ENCODE measurements at regions not wholly inside any gene's neighbourhood (a gene's known extent, or its start where the extent isn't known, plus 50 kb on each side); places are given as distances from the start of the nearest gene placed in this dataset.

DNA sequence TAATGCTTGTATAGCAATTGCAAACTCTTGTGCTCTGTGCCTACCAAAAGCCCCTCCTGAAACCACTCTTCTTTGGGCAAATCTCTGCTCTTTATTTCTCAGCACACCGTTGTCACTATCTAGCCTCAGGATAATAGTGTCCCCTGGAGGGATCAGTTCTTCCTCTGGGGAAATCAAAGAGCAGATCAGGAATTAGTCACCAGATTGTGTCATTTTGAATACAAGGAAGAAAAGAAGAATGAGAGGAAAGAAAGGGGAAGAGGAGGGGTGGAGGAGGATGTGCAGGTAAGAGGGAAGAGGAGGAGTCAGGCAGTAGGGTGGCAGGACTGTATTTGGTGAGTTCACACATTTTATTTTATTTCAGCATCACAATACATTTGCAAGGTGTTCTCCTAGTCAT, 256.4 kb downstream of the GRIN2B start:
- DNase-seq (no peak), ATAC-seq (no peak)
- Histone ChIP-seq H3K4me3 (no peak overlapping the region), H3K9me3 (no peaks in the 10 kb centered on the region), H3K36me3 (no peaks in the 10 kb centered on the region), H3K4me1 (no peaks in the 10 kb centered on the region), H3K27me3 (peaks cover 0 to 32% (median 10%) of the 10 kb centered on the region in 7 donors), H3K27ac (no peak overlapping the region)
- TF ChIP-seq, protein P1, sequence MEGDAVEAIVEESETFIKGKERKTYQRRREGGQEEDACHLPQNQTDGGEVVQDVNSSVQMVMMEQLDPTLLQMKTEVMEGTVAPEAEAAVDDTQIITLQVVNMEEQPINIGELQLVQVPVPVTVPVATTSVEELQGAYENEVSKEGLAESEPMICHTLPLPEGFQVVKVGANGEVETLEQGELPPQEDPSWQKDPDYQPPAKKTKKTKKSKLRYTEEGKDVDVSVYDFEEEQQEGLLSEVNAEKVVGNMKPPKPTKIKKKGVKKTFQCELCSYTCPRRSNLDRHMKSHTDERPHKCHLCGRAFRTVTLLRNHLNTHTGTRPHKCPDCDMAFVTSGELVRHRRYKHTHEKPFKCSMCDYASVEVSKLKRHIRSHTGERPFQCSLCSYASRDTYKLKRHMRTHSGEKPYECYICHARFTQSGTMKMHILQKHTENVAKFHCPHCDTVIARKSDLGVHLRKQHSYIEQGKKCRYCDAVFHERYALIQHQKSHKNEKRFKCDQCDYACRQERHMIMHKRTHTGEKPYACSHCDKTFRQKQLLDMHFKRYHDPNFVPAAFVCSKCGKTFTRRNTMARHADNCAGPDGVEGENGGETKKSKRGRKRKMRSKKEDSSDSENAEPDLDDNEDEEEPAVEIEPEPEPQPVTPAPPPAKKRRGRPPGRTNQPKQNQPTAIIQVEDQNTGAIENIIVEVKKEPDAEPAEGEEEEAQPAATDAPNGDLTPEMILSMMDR (IDR thresholded peaks at IDR 0.05), result no peak
- 22 to 48% methylated on average over 1 of the region's 1 CpG for WGBS, 2 donors
- intact Hi-C loops (cut with DNase I), result no loop called here

DNA sequence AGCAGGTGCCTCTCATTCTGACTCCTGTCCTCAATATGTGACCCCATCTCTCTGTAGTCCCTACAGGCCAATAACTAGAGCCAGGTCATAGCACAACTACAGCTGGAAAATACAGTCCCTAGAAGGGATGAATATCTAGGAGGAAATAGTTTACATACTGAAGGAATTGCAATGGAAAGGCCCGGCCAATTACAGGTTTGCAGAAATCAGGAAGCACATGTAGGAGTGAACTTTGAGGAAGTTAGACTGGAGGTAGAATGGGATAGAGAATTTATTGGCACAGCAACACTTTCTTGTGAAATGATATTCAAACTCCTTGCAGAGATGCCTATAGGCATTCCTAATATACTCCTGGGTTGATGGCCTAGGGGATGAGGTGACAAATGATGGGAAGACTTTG, 257.3 kb downstream of the GRIN2B start:
- Histone ChIP-seq H3K36me3 (no peaks in the 10 kb centered on the region), H3K27ac (no peak overlapping the region), H3K9me3 (no peaks in the 10 kb centered on the region), H3K4me1 (no peaks in the 10 kb centered on the region), H3K4me3 (no peak overlapping the region), H3K27me3 (peaks cover 0 to 28% (median 10%) of the 10 kb centered on the region in 7 donors)
- no peak for ATAC-seq
- TF ChIP-seq, protein P1 (IDR thresholded peaks at IDR 0.05), result no peak
- intact Hi-C loops (cut with DNase I), result no loop called here
- no peak for DNase-seq
- WGBS, 2 donors, result 49 to 58% methylated on average over 1 of the region's 1 CpG

DNA sequence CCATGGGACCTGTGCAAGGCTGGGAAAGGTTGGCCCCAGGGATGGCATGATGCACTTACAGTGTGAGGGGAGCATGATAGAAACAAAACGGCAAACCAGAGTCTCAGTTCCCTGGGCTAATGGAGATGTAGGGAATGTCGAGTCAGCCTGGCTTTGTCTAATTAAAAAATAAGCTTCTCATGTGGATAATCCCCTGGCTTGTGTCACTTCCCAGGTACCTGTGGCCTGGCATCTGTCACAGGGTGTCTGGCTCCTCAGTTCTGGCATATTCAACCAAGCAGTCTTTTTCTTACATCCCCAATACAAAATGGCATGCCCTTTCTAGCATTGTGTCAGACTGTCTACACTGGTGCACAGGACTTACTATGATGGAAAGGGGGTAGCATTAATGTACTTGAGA, 261.4 kb downstream of the GRIN2B start:
- TF ChIP-seq, protein P1 (IDR thresholded peaks at IDR 0.05), result no peak
- ATAC-seq (no peak), DNase-seq (no peak)
- no peaks in the 10 kb centered on the region for H3K9me3 ChIP-seq
- intact Hi-C loops (cut with DNase I), result no loop called here
- H3K36me3 ChIP-seq, result no peaks in the 10 kb centered on the region
- H3K4me1 ChIP-seq, result no peaks in the 10 kb centered on the region
- WGBS, 2 donors, result 79 to 83% methylated on average over 2 of the region's 2 CpGs
- peaks cover 0 to 31% (median 3%) of the 10 kb centered on the region in 7 donors for H3K27me3 ChIP-seq
- H3K27ac ChIP-seq, result no peak overlapping the region
- H3K4me3 ChIP-seq, result no peak overlapping the region

DNA sequence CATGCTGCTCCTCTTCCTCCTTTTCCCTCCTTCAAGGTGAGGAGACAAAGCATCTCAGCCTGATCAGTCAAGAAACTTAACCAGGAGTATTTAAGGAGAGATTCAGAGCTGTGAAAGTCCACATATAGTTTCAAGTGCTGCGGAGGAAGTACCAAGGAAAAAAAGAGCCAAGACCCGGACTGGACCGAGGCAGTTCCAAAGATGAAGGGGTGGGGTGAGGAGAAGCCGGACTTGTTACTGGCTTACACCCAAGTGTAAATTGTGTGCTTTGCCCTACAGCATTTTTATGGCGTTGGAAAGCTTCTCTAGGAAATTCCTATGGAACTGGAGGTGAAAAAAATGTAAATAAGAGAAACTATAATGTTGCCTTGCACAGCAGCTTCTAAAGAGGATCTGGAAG, 263.1 kb downstream of the GRIN2B start:
- Histone ChIP-seq H3K36me3 (no peaks in the 10 kb centered on the region), H3K27ac (no peak overlapping the region), H3K4me1 (no peaks in the 10 kb centered on the region), H3K9me3 (no peaks in the 10 kb centered on the region), H3K27me3 (peaks cover 0 to 22% (median 3%) of the 10 kb centered on the region in 7 donors), H3K4me3 (no peak overlapping the region)
- no peak for DNase-seq
- ATAC-seq, result no peak
- WGBS, 2 donors, result 64 to 69% methylated on average over 5 of the region's 5 CpGs
- TF ChIP-seq, protein P1 (IDR thresholded peaks at IDR 0.05), result no peak
- intact Hi-C loops (cut with DNase I), result no loop called here
